Choroid plexus epithelial cell (primary cell): ENCODE measurements at regions not wholly inside any gene's neighbourhood (a gene's known extent, or its start where the extent isn't known, plus 50 kb on each side); places are given as distances from the start of the nearest gene placed in this dataset.

Source experiments
- DNase-seq: peaks from one replicate; pipeline ENCODE4 v3.0.0-alpha.2; 2010; ENCODE audit warnings: low read depth
- H3K4me3 ChIP-seq: 2 replicates; pipeline ENCODE4 v1.5.1; 2011; ENCODE audit warnings: low read depth, mild to moderate bottlenecking, control low read depth, low read length, moderate library complexity
- TF ChIP-seq, protein P1 (sequence below): conservative IDR thresholded peaks from 2 replicates; pipeline ENCODE4 v1.5.1; 2011; ENCODE audit warnings: low read depth, mild to moderate bottlenecking, control low read depth, inconsistent platforms, low read length, moderate library complexity

GRCh38 chr1:102084771-102085535, 88.2 kb upstream of the OLFM3 start:
- H3K4me3 ChIP-seq = no peak overlapping the region
- no peak for DNase-seq
- TF ChIP-seq, protein P1, sequence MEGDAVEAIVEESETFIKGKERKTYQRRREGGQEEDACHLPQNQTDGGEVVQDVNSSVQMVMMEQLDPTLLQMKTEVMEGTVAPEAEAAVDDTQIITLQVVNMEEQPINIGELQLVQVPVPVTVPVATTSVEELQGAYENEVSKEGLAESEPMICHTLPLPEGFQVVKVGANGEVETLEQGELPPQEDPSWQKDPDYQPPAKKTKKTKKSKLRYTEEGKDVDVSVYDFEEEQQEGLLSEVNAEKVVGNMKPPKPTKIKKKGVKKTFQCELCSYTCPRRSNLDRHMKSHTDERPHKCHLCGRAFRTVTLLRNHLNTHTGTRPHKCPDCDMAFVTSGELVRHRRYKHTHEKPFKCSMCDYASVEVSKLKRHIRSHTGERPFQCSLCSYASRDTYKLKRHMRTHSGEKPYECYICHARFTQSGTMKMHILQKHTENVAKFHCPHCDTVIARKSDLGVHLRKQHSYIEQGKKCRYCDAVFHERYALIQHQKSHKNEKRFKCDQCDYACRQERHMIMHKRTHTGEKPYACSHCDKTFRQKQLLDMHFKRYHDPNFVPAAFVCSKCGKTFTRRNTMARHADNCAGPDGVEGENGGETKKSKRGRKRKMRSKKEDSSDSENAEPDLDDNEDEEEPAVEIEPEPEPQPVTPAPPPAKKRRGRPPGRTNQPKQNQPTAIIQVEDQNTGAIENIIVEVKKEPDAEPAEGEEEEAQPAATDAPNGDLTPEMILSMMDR = no peak

GRCh38 chr1:102083192-102083591, 86.5 kb upstream of the OLFM3 start:
- DNase-seq = no peak
- TF ChIP-seq, protein P1 = no peak
- no peak overlapping the region for H3K4me3 ChIP-seq

DNA sequence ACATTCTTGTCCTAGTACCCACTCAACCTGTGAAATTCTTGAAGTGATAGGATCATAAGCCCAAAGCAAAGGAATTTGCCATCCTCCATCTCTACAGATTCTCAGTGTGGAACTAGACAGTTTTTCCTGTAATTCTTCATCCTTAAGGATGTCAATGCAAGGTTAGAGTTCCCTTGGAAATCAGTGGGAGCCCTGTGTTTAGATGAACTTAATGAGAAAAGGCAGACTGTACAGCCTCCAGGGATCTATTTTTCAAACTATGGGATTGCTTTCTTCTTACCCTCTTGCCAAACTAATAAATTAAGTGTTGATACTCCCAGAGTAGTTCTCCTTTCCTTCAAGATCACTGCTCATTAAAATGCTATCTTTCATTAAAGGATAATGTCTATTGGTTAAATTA, 78.1 kb upstream of the OLFM3 start:
- H3K4me3 ChIP-seq = no peak overlapping the region
- no peak for DNase-seq
- TF ChIP-seq, protein P1 = no peak

DNA sequence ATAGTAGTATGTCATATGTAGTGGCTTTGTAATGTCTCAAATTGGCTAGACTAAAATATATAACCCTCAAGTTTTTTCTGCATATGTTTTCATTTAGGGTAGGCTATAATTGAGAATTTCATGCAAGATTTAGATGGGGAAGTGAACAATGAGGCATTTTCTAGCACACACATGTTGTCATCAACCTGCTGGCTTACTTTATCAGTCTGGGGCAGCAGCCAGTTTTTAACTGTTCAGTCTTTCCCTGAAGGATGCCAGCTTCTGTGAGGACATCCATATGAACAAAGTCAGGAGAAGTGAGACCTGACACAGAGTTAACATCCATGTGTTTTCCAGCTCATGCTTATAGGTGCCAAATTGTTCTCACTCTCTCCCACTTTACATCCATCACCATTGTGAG, 74.7 kb upstream of the OLFM3 start:
- TF ChIP-seq, protein P1 = no peak
- DNase-seq = no peak
- H3K4me3 ChIP-seq = no peak overlapping the region

GRCh38 chr1:102050556-102050955, 53.8 kb upstream of the OLFM3 start:
- no peak for DNase-seq
- no peak overlapping the region for H3K4me3 ChIP-seq

GRCh38 chr1:102047724-102048123, 51.0 kb upstream of the OLFM3 start:
- TF ChIP-seq, protein P1 = no peak

More at GRCh38 chr1:102050556-102050955, 53.8 kb upstream of the OLFM3 start:
- TF ChIP-seq, protein P1 = no peak

More at GRCh38 chr1:102047724-102048123, 51.0 kb upstream of the OLFM3 start:
- DNase-seq = no peak
- H3K4me3 ChIP-seq = no peak overlapping the region
